LoVo (cell line): ENCODE measurements at regions not wholly inside any gene's neighbourhood (a gene's known extent, or its start where the extent isn't known, plus 50 kb on each side); places are given as distances from the start of the nearest gene placed in this dataset.
A peak's percentile ranks its signal among the peaks of the same experiment; 100 is the strongest.

Experiments
- DNase-seq: peaks from one replicate; pipeline ENCODE4 v3.0.0-alpha.2; 2016; ENCODE audit warnings: low spot score

DNA sequence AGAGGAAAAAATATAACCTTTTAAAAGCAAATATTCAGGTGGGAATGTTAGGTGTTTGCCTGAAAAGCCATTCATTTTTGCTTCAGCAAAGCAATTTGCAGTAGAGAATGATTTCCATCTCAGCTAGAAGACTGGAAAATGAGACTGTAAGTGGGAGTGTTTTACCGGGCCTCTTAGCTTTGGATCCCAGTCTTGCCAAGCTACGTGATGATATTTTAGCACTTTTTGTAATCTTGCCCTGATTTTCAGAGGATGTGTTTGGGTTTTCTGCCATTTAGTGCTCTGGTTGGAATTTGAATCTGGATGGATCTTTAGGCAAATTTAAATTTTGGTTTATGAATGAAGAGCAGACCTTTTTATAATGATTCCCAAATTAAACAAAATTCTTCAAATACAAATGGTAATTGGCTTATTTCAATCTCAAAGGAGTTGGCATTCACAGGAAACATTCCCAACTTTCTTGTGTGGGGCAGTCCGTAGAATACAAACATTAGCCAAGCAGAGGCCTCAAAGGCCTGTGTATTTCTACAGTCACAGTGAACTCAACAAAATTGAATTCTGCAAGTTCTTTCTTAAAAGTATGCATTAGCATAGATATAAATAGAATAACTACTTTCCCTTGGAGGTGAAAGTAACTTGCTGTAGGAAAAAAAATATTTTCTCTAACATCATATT lies 646.4 kb downstream of the CDY2B start:
- DNase-seq: no peak

DNA sequence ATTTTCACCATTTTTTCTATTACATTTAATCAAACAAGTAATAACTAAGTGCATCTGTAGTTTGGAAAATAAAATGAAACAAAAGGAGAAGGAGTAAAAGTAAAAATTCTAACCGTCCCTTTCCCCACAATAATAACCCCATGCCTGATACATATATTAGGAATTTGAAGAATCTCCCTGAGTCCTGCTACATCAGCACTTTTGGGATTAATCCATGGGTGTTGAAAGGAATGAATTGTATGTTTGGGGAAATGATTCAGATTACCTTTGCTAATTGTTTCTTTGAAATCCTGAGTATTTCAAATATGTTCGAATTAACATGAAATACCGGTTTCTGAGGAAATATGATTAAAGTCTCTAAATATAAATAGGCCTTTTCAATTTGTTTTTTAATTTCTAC lies 648.0 kb downstream of the CDY2B start:
- DNase-seq: no peak

DNA sequence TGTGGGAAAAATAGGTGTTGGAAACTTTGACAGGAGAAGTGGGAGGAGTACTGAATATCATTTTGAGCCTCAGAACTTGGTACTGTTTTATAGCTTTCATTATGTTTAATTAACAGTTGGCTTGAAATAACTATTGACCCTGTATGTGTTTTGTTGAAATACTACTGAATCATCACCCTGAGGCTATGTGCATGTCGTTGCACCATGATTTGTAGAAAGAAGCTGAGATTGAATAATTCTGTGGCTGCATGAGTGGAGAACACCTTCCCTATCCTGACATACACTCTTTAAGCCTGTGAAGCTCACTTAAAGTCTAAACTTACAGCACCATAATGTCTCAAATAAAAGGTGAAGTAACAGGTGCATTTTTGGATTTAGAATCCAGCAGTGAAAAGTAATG lies 656.5 kb downstream of the CDY2B start:
- DNase-seq: no peak

DNA sequence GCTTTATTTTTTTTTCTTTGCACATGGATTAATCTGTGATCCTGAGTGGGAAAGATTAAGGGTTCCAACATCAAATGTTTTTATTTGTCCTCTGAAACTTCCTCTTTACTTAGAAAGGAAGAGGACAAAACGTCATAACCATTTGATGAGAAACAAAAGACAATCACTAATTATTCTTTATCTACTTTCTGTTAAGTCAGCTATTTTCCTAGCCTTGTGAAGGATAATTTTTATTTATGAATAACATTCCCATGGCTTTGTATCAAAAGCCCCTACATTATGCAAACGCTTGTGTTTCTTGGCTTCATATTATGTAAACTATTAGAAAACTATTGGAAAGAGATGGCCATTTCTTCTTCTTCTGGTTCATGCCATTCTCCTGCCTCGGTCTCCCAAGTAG lies 677.6 kb downstream of the CDY2B start:
- no peak for DNase-seq

DNA sequence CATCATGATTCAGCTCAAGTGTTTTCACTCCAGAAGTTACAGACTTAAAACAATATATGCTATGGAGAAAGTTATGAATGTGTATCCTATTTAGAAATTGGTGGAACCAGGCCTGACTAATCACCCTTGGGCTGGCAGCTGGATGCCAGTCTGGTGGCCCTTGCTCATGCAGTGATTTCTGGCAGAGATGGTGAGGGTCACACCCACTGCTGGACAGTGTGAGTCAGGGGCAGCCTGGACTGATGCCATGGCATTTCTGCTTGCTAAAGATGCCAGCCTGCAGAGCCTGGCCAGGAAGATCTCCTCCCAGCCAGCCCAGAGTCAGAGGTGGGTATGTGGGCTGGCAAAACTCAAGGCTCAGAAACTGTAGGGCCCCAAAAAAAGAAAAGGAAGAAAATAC lies 695.7 kb downstream of the CDY2B start:
- no peak for DNase-seq

DNA sequence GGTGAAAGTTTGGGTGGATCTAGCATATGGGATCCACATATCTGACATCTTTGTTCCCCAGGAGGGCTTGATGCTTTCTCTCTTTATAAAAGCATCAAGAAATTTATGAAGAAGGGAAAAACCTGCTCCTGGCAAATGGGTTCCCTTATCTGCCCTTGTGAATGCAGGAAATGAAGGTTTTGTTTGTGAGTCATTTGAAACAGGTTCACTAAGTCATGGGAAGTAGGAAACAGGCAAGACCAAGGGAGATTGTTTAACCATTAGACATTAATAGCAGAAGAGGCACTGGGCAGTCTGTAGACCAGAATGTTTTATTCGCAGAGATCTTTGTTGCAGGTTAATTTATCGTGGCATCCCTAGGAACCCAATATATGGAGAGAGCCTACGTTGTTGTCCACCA lies 713.1 kb downstream of the CDY2B start:
- no peak for DNase-seq

DNA sequence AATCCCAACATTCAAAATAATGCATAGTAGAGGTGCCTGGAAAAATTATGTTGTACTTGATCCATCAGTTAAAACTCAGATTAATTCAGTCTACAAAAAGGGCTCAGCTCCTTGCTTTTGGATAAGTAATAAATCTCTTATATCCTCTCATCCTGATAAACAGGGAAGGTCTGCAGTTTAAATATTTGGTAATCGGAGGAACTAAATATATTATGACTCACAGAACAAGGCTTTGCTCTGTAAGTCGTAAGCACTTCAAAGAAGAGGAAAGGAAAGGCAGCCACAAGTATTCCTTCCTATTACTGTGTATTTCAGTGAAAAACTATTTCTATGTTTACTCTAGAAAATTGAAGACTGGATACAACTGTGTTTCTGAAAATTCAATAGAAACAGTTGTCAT lies 757.9 kb downstream of the CDY2B start:
- DNase-seq: no peak

DNA sequence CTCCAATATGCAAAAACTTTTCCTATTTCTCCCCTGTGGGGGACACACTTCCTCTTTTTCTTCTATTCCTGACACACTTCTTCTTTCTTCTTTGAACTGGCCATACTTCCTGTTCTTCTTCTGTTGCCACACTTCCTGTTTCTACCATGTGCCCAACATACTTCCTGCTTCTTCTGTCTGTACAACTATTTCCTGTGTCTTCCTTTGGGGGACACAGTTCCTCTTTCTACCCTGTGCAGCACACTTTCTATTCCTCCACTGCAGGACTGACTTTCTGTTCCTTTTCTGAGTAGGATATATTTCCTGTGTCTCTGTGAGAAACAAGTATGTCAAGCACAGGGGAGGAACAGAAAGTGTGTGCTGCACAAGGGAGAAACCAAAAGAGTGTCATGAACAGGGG lies 794.7 kb downstream of the CDY2B start:
- no peak for DNase-seq

DNA sequence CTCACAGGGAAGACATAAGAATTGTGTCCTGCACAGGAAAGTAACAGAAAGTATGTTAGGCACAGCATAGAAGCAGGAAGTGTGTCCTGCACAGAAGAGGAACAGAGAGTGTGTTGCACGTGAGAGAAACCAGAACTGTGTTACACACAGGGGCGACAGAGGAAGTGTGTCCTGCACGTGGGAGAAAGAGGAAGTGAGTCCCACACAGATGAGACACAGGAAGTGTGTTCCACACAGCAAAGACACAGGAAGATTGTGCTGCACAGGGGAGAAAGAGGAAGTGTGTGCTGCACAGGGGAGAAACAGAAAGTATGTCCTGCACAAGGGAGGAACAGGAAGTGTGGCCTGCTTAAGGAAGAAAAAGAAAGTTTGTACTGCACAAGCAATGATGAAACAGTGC lies 800.1 kb downstream of the CDY2B start:
- DNase-seq: no peak

DNA sequence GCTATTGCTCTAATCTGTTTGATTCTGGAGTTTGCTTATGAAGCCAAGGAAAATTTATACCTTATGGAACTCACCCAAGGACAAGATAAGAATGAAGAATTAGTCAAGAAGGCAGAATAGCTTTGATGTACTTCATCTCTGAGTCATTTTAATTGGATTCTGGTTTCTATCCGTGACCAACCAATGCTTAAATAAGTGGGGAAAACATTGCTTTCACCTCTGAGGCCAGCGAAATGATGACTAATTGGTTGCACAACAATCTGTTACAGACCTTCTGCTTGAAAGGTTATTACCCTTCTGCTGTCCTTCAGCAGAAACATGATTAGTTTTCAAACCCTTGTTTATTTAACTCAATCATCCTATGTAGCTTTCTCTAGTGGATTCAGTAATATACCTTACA lies 812.7 kb downstream of the CDY2B start:
- peak; percentile 2 for DNase-seq

DNA sequence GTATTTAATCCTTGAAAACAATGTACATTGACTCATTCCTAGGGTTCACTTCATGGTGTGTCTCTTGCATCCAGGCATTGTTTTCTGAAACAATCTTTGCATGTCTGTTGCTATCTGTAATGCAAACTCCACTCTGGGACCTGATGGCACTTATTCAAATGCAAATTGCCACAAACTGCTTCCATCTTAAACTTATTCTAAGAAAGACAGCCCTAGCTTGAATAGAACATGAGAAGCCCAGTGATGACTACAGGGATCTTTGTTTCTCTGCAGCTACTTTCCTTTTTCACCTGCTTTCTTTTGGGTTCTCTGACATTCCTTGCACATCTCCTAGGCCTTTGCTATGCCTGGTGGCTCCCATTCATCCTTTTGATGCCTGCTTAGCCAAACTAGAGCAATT lies 827.0 kb downstream of the CDY2B start:
- DNase-seq: no peak

DNA sequence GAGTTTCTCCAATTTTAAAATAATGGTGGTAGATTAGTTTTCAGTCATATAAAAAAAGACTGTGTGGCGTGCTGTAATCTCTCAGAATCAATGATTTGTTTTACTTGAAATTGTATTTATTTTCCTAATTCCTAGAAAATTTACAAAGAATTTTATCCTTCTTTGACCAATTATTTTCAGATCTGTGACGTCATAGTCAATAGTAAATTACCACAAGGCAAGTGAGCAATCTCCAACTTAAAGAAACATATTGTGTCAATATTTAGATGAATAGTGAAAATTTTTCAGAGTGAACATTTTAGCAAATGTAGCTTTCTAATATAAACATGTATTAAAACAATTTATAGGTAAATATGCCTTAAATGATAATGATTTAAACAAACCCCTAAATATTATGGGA lies 829.6 kb downstream of the CDY2B start:
- no peak for DNase-seq

DNA sequence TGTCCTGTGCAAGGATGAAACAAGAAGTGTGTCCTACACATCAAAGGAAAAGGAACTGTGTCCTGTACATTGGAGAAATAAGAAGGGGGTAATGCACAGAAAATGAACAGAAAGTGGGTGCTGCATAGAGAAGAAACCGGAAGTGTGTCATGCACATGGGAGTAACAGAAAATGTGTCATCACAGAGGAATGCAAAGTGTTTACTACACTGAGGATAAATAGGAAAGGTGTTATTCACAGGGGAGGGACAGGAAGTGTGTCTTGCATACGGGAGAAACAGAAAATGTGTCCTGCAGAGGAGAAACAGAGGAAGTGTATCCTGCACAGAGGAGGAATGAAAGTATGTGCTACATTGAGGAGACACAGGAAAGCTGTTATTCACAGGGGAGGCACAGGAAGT lies 834.9 kb downstream of the CDY2B start:
- DNase-seq: no peak

DNA sequence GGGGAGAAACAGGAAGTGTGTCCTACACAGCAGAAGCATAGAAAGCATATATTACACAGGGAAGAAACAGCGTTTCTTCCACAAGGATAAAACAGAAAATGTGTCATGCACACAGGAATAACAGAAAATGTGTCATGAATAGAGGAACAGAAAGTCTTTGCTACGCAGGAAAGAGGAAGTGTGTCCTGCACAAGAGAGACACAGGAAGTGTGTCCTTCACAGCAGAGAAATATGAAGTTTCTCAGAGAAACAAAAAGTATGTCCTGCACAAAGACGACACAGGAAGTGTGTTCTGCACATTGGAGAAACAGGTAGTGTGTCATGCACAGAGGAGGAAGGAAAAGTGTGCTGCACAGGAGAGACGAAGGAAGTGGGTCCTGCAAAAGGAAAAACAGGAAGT lies 835.3 kb downstream of the CDY2B start:
- no peak for DNase-seq

DNA sequence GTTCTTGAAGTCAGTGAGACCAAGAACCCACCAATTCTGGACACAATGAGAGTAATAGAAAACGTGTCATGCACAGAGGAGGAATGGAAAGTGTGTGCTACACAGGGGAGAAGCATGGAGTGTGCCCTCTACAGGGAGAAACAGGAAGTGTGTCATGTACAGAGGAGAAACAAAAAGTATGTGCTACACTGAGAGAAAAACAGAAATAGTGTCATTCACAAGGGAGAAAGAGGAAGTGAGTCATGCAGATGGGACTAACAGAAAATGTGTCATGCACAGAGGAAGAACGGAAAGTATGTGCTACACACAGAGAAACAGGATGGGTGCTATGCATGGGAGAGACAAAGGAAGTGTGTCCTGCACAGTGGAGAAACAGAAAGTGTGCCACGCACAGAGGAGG lies 835.7 kb downstream of the CDY2B start:
- DNase-seq: no peak

DNA sequence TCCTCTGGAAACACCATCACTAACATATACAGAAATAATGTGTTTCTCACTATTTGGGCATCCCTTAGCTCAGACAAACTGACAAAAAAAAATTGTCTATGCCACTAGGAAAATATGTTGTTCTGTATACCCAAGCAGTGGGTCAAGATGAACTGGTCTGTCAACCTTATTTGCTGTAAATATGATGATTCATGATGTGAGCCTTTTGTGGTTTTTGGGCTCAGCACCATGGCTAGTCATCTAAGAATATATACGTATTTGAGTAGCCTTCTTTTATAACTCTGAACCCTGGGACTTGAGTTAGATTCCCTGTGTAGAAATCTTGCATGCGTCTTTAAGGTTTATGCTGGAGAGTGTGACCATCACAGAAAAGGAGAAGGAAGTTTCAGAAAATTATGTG lies 841.6 kb downstream of the CDY2B start:
- DNase-seq: no peak

DNA sequence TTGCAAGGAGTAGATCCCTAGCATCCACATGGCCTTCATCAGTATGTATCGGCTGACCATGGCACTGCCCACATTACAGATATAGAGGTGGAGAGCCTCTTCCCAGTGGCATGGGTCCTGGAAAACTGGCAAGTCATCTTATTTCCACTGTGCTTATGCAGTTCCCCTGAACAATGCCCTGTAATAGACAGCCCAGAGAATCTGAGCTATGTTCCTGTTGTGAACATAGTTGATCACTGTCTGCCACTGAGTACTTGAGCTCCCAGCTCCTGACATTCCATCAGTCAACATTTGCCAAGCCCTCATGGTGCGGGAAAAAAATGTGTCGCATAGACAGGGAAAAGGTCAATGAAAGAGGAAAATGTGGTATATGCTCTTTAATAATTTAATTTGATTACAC lies 861.9 kb downstream of the CDY2B start:
- no peak for DNase-seq

DNA sequence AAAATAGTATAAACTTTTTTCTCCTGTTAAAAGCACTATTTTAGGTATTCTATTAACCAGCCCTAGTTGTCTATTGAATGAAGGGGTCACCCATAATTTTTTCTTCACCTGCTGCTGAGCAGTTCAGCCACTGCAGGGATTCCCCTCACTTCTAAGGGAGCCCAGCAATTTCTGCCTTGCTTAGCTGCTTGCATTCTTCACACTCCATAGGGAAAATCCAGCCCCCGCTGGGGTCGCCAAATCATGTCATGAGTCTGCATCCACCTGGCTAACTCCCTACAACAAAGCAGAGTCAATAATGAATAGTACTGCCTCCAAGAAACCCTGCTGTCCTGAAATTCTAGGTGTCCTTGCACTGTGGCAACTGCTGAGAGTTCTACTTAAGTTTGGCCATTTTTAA lies 886.5 kb downstream of the CDY2B start:
- DNase-seq: no peak

DNA sequence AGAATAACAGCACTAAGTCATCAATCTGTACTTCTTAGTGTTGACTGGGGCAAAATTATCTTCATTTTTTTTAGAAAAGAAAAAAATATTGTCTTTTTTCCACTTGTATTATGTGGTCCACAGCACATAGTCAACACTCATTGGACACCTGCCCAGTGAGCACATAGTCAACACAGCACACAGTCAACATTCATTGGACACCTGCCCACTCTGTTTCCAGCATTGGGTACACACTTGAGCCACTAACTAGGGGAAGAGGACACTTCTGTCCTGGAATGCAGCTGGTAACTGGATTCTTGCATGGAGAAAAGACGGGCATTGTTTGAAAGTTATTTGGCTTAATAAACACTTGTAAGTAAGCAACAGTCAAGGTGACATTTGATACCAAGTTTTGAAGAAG lies 898.2 kb downstream of the CDY2B start:
- no peak for DNase-seq

DNA sequence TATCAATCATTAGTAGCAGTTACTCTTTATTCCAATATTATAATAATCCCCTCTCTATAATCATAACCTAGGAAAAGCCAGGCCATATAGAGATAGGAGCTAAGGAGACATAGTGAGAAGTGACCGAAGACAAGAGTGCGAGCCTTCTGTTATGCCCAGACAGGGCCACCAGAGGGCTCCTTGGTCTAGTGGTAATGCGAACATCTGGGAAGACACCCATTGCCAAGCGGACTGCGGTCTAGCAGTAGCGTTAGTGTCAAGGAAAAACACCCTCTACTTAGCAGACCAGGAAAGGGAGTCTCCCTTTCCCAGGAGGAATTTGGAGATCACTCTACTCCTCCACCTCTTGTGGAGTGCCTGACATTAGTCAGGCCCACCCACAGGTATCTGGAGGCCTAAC lies 920.9 kb downstream of the CDY2B start:
- no peak for DNase-seq

DNA sequence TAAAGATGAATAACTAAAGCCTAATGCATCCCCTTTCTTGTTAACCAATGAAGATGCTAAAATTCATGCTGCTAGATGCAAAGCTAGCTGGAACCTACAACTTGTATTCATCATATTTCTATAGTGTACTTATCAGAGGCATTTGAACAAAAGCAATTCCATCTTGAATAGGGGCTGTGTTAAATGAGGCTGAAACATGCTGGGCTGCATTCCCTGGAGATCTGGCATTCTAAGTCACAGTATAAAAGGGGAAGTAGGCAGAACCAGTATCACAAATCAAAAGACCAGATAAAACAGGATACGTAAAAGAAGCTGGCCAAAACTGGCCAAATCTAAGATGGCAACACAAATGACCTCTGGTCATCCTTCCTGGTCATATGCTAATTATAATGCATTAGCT lies 932.8 kb downstream of the CDY2B start:
- DNase-seq: no peak
